ENCODE measurements at regions not wholly inside any gene's neighbourhood (a gene's known extent, or its start where the extent isn't known, plus 50 kb on each side); places are given as distances from the start of the nearest gene placed in this dataset.

GRCh38 chr20:51164731-51165130 is 141.8 kb upstream of the KCNG1 start:
- TF ChIP-seq CTCF (conservative IDR thresholded peaks at IDR 0.05 in 1 of 2, IDR thresholded peaks at IDR 0.05 in 1 of 2; ENCODE audit: low read depth in 1 of 2, low read length in 2 of 2): no peak
- no peak for TF ChIP-seq EZH2 (IDR thresholded peaks at IDR 0.05; ENCODE audit: low read length, missing control alignments)

Measured in fibroblast of lung (primary cell).